SK-N-SH (cell line): ENCODE measurements at regions not wholly inside any gene's neighbourhood (a gene's known extent, or its start where the extent isn't known, plus 50 kb on each side); places are given as distances from the start of the nearest gene placed in this dataset.

Experiments used
- CTCF ChIA-PET: fragments of 300-600, 350-600 bp; formaldehyde crosslinking; extraction: SDS; loops from one replicate; lab custom pipeline; 2021; lab: Yijun Ruan, JAX
- POLR2A ChIA-PET: fragments of 350-600 bp; sonication (Branson Sonifier 250); formaldehyde crosslinking; extraction: SDS; loops from one replicate; lab custom pipeline; 2020; ENCODE audit warnings: antibody characterized with exemption, inconsistent platforms; lab: Yijun Ruan, JAX
- DNase-seq: peaks from one replicate; pipeline ENCODE4 v3.0.0; 2012
- H2AFZ ChIP-seq: fragments of 200-600 bp; sonication (generic); 2 replicates; pipeline ENCODE4 v1.8.1; 2016; ENCODE audit warnings: antibody characterized with exemption, mild to moderate bottlenecking, low read depth
- H3F3A ChIP-seq: fragments of 200-600 bp; sonication (generic); replicated peaks from 2 replicates; pipeline ENCODE3; 2016; ENCODE audit warnings: antibody characterized with exemption, mild to moderate bottlenecking; ENCODE audit not compliant: insufficient read depth
- H3K27ac ChIP-seq, 2 experiments: fragments of 200-500 bp in 1 of 2; fragments of 200-600 bp in 1 of 2; sonication (Bioruptor generic) in 1 of 2; sonication (generic), shearing (Covaris generic) in 1 of 2; 2 replicates each; pipeline versions ENCODE4 v1.5.1 to v1.6.1; 2014 to 2016; ENCODE audit warnings: low read depth in 2 of 2, inconsistent platforms in 1 of 2, low read length in 1 of 2, mild to moderate bottlenecking in 1 of 2, mixed read lengths in 1 of 2
- H3K27me3 ChIP-seq: fragments of 200-600 bp; sonication (generic), shearing (Covaris generic); 2 replicates; pipeline ENCODE4 v1.6.1; 2016; ENCODE audit warnings: mixed run types; ENCODE audit not compliant: insufficient read depth
- H3K36me3 ChIP-seq, 2 experiments: fragments of 200-500 bp in 1 of 2; fragments of 200-600 bp in 1 of 2; sonication (Bioruptor generic) in 1 of 2; sonication (generic) in 1 of 2; replicated peaks in 1 of 2; 2 replicates each; pipeline versions ENCODE3 to v1.5.1; 2014 to 2016; ENCODE audit warnings: low read length in 1 of 2, mild to moderate bottlenecking in 1 of 2; ENCODE audit not compliant: insufficient read depth in 2 of 2, control insufficient read depth in 1 of 2
- H3K4me1 ChIP-seq, 2 experiments: fragments of 200-500 bp in 1 of 2; fragments of 200-600 bp in 1 of 2; sonication (Bioruptor generic) in 1 of 2; sonication (generic), shearing (Covaris generic) in 1 of 2; 2 replicates each; pipeline versions ENCODE4 v1.5.1 to v1.6.1; 2014 to 2016; ENCODE audit warnings: low read depth in 1 of 2, low read length in 1 of 2, mixed run types in 1 of 2; ENCODE audit not compliant: insufficient read depth in 2 of 2, control insufficient read depth in 1 of 2
- H3K4me2 ChIP-seq: fragments of 200-600 bp; sonication (generic), shearing (Covaris generic); 2 replicates; pipeline ENCODE4 v1.6.1; 2017; ENCODE audit warnings: mixed run types
- H3K4me3 ChIP-seq, 2 experiments: fragments of 200-500 bp in 1 of 2; fragments of 200-600 bp in 1 of 2; sonication (Bioruptor generic) in 1 of 2; sonication (generic), shearing (Covaris generic) in 1 of 2; 2 replicates each; pipeline versions ENCODE4 v1.5.1 to v1.8.1; 2014 to 2016; ENCODE audit warnings: low read depth in 2 of 2, inconsistent platforms in 1 of 2, low read length in 1 of 2, mild to moderate bottlenecking in 1 of 2, mixed read lengths in 1 of 2, moderate library complexity in 1 of 2
- H3K79me2 ChIP-seq: fragments of 200-600 bp; sonication (generic); 2 replicates; pipeline ENCODE4 v1.8.1; 2017; ENCODE audit warnings: mild to moderate bottlenecking; ENCODE audit not compliant: insufficient read depth
- H3K9ac ChIP-seq: fragments of 200-600 bp; sonication (generic); 2 replicates; pipeline ENCODE4 v1.6.1; 2017; ENCODE audit warnings: mixed run types
- H3K9me2 ChIP-seq: fragments of 200-600 bp; sonication (generic); 2 replicates; pipeline ENCODE4 v1.6.1; 2017; ENCODE audit warnings: mixed run types
- H3K9me3 ChIP-seq: fragments of 200-600 bp; sonication (generic); 2 replicates; pipeline ENCODE4 v1.6.1; 2017; ENCODE audit warnings: mixed run types, mild to moderate bottlenecking, moderate library complexity
- H4K20me1 ChIP-seq: fragments of 200-600 bp; sonication (generic); 2 replicates; pipeline ENCODE4 v1.6.1; 2017; ENCODE audit warnings: mild to moderate bottlenecking, mixed run types; ENCODE audit not compliant: insufficient read depth
- CHD2 ChIP-seq: fragments of 150-350 bp; IDR thresholded peaks from 2 replicates; pipeline ENCODE4 v1.6.1; 2018; ENCODE audit warnings: low read length; ENCODE audit not compliant: partially characterized antibody
- FOSL2 ChIP-seq: IDR thresholded peaks from 2 replicates; pipeline ENCODE4 v1.4.0; 2012; ENCODE audit warnings: low read depth, mild to moderate bottlenecking, moderate library complexity, borderline replicate concordance
- GATA2 ChIP-seq: sonication (generic); formaldehyde crosslinking; IDR thresholded peaks from 2 replicates; pipeline ENCODE4 v1.5.0; 2020; ENCODE audit warnings: mild to moderate bottlenecking, missing genetic modification reagents
- MXI1 ChIP-seq: IDR thresholded peaks from 2 replicates; pipeline ENCODE4 v1.6.1; 2012; ENCODE audit warnings: mild to moderate bottlenecking, low read depth, low read length, improper control_type of control experiment
- NRF1 ChIP-seq: IDR thresholded peaks from 2 replicates; pipeline ENCODE4 v1.6.1; 2012; ENCODE audit warnings: low read depth, mild to moderate bottlenecking, low read length
- POLR2AphosphoS5 ChIP-seq: IDR thresholded peaks from 2 replicates; pipeline ENCODE4 v1.6.1; 2012; ENCODE audit warnings: low read depth, low read length
- RAD21 ChIP-seq: IDR thresholded peaks from 2 replicates; pipeline ENCODE4 v1.6.1; 2012; ENCODE audit warnings: mild to moderate bottlenecking, low read length
- RCOR1 ChIP-seq: fragments of 150-350 bp; IDR thresholded peaks from 2 replicates; pipeline ENCODE4 v1.6.1; 2017; ENCODE audit warnings: antibody characterized with exemption, low read length
- SIN3A ChIP-seq: IDR thresholded peaks from 2 replicates; pipeline ENCODE4 v1.6.1; 2012; ENCODE audit warnings: low read depth, mild to moderate bottlenecking, low read length, moderate library complexity, borderline replicate concordance
- SMC3 ChIP-seq: IDR thresholded peaks from 2 replicates; pipeline ENCODE4 v1.6.1; 2012; ENCODE audit warnings: low read depth, low read length, improper control_type of control experiment
- TCF12 ChIP-seq: IDR thresholded peaks from 2 replicates; pipeline ENCODE4 v1.4.0; 2012
- WGBS: methylation state at CpG from one replicate; pipeline ENCODE4 v1.1.6; 2017; ENCODE audit warnings: low lambda C conversion rate; 5-methylcytosine and 5-hydroxymethylcytosine counted together
- TF ChIP-seq, protein P1 (sequence below): IDR thresholded peaks from 2 replicates; pipeline ENCODE4 v1.4.0; 2012; ENCODE audit warnings: low read depth
- TF ChIP-seq, protein P2 (sequence below): fragments of 200-600 bp; sonication (generic); IDR thresholded peaks from 2 replicates; pipeline ENCODE4 v1.6.1; 2017; ENCODE audit warnings: antibody characterized with exemption, mild to moderate bottlenecking, moderate library complexity

DNA sequence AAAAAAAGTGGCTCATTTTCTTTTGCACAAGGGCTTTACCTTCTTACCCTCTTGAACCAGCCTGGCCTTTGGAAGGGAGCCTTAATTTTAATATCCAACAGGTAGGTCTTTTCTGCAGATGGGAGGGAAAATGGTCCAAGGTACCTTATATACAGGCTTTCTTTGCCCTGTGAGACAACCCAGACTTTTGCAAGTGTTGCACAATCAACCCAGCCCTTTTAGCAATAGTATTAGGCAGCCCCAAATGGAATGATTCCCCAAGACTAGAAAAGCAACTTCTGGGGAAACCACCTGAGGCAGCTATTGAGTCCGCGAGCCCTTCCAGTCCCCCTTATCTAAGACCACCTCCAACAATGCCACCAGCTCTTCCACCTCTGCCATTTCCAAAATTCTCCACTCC is 1138.3 kb downstream of the XPNPEP1 start (continued):
- TF ChIP-seq RCOR1, result no peak

DNA sequence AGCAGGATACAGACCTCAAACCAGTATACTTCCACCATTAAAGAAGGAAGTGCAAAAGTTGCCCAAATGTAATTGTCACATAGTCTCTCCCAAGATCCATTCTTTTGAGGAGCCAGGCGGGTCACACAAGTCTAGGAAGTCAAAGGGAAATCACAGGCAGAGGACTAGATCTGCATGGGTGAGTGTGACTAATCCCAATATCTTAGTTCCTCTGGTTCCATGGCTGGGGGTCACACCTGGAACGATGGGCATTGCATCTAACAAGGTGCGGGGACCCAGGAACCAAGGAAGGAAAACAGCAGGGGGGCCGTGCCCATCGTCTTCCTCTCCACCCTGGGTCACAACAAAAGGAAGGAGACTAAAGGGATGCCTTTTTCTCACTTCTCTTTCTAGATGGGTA is 1138.8 kb downstream of the XPNPEP1 start:
- 66% methylated on average over 5 of the region's 5 CpGs for WGBS
- no peaks in the 10 kb centered on the region for H3K36me3 ChIP-seq
- H3K9me2 ChIP-seq, result no peaks in the 10 kb centered on the region
- CTCF ChIA-PET, result no interaction called here
- no peak overlapping the region for H2AFZ ChIP-seq
- no peaks in the 10 kb centered on the region for H3K27me3 ChIP-seq
- H3K9me3 ChIP-seq, result no peaks in the 10 kb centered on the region
- H3K4me3 ChIP-seq, result no peak overlapping the region
- no peak overlapping the region for H3K9ac ChIP-seq
- H3K4me2 ChIP-seq, result no peak overlapping the region
- POLR2A ChIA-PET, result no interaction called here
- H4K20me1 ChIP-seq, result no peaks in the 10 kb centered on the region
- peaks cover 0 to 11% of the 10 kb centered on the region in 2 experiments; a peak in 3 of 4 replicates for H3K4me1 ChIP-seq
- H3K27ac ChIP-seq, result no peak overlapping the region
- H3K79me2 ChIP-seq, result no peaks in the 10 kb centered on the region
- no peak for DNase-seq
- H3F3A ChIP-seq, result peaks cover 21% of the 10 kb centered on the region
- TF ChIP-seq GATA2 (no peak), NRF1 (no peak), MXI1 (no peak), SIN3A (no peak), FOSL2 (no peak), CHD2 (no peak), POLR2AphosphoS5 (no peak)
- TF ChIP-seq, protein P1, sequence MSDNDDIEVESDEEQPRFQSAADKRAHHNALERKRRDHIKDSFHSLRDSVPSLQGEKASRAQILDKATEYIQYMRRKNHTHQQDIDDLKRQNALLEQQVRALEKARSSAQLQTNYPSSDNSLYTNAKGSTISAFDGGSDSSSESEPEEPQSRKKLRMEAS, result no peak

DNA sequence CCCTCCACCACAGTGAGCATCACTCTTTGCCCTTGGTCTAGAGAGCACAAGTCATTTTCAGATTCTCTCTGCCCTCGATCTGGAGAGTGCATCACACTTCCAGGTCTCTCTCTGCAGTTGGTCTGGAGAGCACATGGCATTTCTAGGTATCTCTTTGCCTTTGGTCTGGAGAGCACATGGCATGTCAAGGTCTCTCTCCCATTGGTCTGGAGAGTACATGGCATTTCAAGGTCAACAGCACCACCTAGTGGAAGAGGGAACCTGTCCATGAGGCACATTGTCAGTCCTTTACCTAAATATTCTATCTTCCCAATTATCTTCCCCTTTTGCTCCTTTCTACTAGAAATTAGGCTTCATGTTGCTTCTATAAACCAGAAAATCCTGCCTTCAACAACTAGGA is 1139.4 kb downstream of the XPNPEP1 start:
- TF ChIP-seq, protein P2, sequence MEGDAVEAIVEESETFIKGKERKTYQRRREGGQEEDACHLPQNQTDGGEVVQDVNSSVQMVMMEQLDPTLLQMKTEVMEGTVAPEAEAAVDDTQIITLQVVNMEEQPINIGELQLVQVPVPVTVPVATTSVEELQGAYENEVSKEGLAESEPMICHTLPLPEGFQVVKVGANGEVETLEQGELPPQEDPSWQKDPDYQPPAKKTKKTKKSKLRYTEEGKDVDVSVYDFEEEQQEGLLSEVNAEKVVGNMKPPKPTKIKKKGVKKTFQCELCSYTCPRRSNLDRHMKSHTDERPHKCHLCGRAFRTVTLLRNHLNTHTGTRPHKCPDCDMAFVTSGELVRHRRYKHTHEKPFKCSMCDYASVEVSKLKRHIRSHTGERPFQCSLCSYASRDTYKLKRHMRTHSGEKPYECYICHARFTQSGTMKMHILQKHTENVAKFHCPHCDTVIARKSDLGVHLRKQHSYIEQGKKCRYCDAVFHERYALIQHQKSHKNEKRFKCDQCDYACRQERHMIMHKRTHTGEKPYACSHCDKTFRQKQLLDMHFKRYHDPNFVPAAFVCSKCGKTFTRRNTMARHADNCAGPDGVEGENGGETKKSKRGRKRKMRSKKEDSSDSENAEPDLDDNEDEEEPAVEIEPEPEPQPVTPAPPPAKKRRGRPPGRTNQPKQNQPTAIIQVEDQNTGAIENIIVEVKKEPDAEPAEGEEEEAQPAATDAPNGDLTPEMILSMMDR, result peak; percentile 61
- TF ChIP-seq TCF12 (peak; percentile 5; the same call in 1 of the 2 replicates), MXI1 (no peak), SMC3 (peak; percentile 37), POLR2AphosphoS5 (no peak), RAD21 (peak; percentile 58)
- TF ChIP-seq, protein P1, result peak; percentile 77; the same call in 1 of the 2 replicates
- Histone ChIP-seq H3K9me3 (no peaks in the 10 kb centered on the region), H3K27me3 (no peaks in the 10 kb centered on the region), H3K27ac (no peak overlapping the region), H3K9me2 (no peaks in the 10 kb centered on the region), H3K4me3 (no peak overlapping the region; a peak in 2 of 4 replicates), H3K79me2 (no peaks in the 10 kb centered on the region), H3K9ac (no peak overlapping the region), H3K4me2 (no peak overlapping the region), H3K36me3 (no peaks in the 10 kb centered on the region), H3K4me1 (peaks cover 0 to 5% of the 10 kb centered on the region in 2 experiments; a peak in 2 of 4 replicates), H2AFZ (no peak overlapping the region), H4K20me1 (no peaks in the 10 kb centered on the region), H3F3A (peaks cover 16% of the 10 kb centered on the region)
- POLR2A ChIA-PET, result no interaction called here
- DNase-seq, result peak; percentile 1
- 27% methylated on average over 1 of the region's 1 CpG for WGBS
- CTCF ChIA-PET, result no interaction called here
